HCT116 (cell line): ENCODE measurements at regions not wholly inside any gene's neighbourhood (a gene's known extent, or its start where the extent isn't known, plus 50 kb on each side); places are given as distances from the start of the nearest gene placed in this dataset.

Source experiments
- ATAC-seq: fragments of 200-7000 bp; cut with Tn5 transposase; 2 replicates; pipeline ENCODE4 v1.9.1; 2020; ENCODE audit warnings: mild to moderate bottlenecking, moderate library complexity
- BruUV-seq: library from RNA; stranded (reverse); fragments of 400-500 nt; replicated peaks from 2 replicates; lab custom pipeline; 2021; lab: Mats Ljungman, UMichigan
- CTCF ChIA-PET: fragments of 300-600 bp; sonication (Branson Sonifier 250); formaldehyde crosslinking; loops from one replicate; lab custom pipeline; 2021; ENCODE audit warnings: antibody characterized with exemption; lab: Charles Lee
- POLR2A ChIA-PET: fragments of 300-600, 350-600 bp; sonication (Branson Sonifier 250); formaldehyde crosslinking; loops from one replicate; lab custom pipeline; 2021; ENCODE audit warnings: antibody characterized with exemption; lab: Charles Lee
- RAD21 ChIA-PET, 2 experiments: fragments of 300-600 bp; sonication (Branson Sonifier 250); formaldehyde crosslinking; loops; one replicate each; lab custom pipeline; 2023; ENCODE audit warnings: low total read pairs in 2 of 2; ENCODE audit not compliant: uncharacterized antibody in 2 of 2, unreplicated experiment in 2 of 2, low non-redundant PET in 1 of 2; lab: Charles Lee
- DNase-seq: peaks from one replicate; pipeline ENCODE4 v3.0.0-alpha.2; 2010; ENCODE audit warnings: low read depth, low spot score
- H2AFZ ChIP-seq: fragments of 200-600 bp; shearing (Covaris generic), sonication (generic); 2 replicates; pipeline ENCODE4 v1.6.1; 2017; ENCODE audit warnings: low read depth, mixed run types, mixed read lengths, antibody characterized with exemption, low read length; ENCODE audit not compliant: poor library complexity, severe bottlenecking
- H3K27ac ChIP-seq: 2 replicates; pipeline ENCODE4 v1.5.1; 2012; ENCODE audit warnings: low read depth, low read length
- H3K27me3 ChIP-seq: fragments of 200-600 bp; sonication (generic); 2 replicates; pipeline ENCODE4 v1.6.1; 2016; ENCODE audit warnings: mixed run types, low read length, mixed read lengths; ENCODE audit not compliant: insufficient read depth
- H3K36me3 ChIP-seq, 2 experiments: fragments of 200-500 bp in 1 of 2; fragments of 200-600 bp in 1 of 2; sonication (Bioruptor generic) in 1 of 2; sonication (generic) in 1 of 2; 2 replicates each; pipeline versions ENCODE4 v1.5.1 to v1.6.1; 2014 to 2016; ENCODE audit warnings: low read length in 2 of 2, inconsistent platforms in 1 of 2, mixed read lengths in 1 of 2, mixed run types in 1 of 2; ENCODE audit not compliant: insufficient read depth in 2 of 2, control insufficient read depth in 1 of 2
- H3K4me1 ChIP-seq, 2 experiments: fragments of 200-600 bp in 1 of 2; sonication (generic) in 1 of 2; 2 replicates each; pipeline versions ENCODE4 v1.5.1 to v1.6.1; 2012 to 2017; ENCODE audit warnings: low read length in 2 of 2, inconsistent platforms in 1 of 2, mild to moderate bottlenecking in 1 of 2, mixed read lengths in 1 of 2, mixed run types in 1 of 2, moderate library complexity in 1 of 2; ENCODE audit not compliant: insufficient read depth in 2 of 2, control insufficient read depth in 1 of 2
- H3K4me2 ChIP-seq: fragments of 200-600 bp; sonication (generic); 2 replicates; pipeline ENCODE4 v1.6.1; 2017; ENCODE audit warnings: mixed run types, low read length, mixed read lengths
- H3K4me3 ChIP-seq, 2 experiments: fragments of 200-600 bp in 1 of 2; sonication (generic) in 1 of 2; replicated peaks in 1 of 2; 2 replicates each; pipeline ENCODE4 v1.5.1; 2011 to 2016; ENCODE audit warnings: low read length in 2 of 2, control low read depth in 1 of 2, low read depth in 1 of 2, mild to moderate bottlenecking in 1 of 2, mixed read lengths in 1 of 2, mixed run types in 1 of 2
- H3K79me2 ChIP-seq: fragments of 200-600 bp; sonication (generic); 2 replicates; pipeline ENCODE4 v1.6.1; 2017; ENCODE audit warnings: mild to moderate bottlenecking, mixed run types, low read length, moderate library complexity, mixed read lengths; ENCODE audit not compliant: insufficient read depth
- H3K9ac ChIP-seq: fragments of 200-600 bp; sonication (generic); 2 replicates; pipeline ENCODE4 v1.6.1; 2016; ENCODE audit warnings: low read length, mixed read lengths
- H3K9me2 ChIP-seq: fragments of 200-600 bp; sonication (generic), shearing (Covaris generic); 2 replicates; pipeline ENCODE4 v1.6.1; 2017; ENCODE audit warnings: mixed run types, mild to moderate bottlenecking, moderate library complexity; ENCODE audit not compliant: insufficient read depth
- H3K9me3 ChIP-seq, 2 experiments: fragments of 200-500 bp in 1 of 2; fragments of 200-600 bp in 1 of 2; sonication (Bioruptor generic) in 1 of 2; sonication (generic) in 1 of 2; 2 replicates each; pipeline ENCODE4 v1.6.1; 2014 to 2017; ENCODE audit warnings: low read length in 2 of 2, mixed read lengths in 2 of 2, inconsistent platforms in 1 of 2, low read depth in 1 of 2, mild to moderate bottlenecking in 1 of 2, mixed run types in 1 of 2, moderate library complexity in 1 of 2; ENCODE audit not compliant: control insufficient read depth in 1 of 2, insufficient read depth in 1 of 2
- H4K20me1 ChIP-seq: fragments of 200-600 bp; sonication (generic), shearing (Covaris generic); 2 replicates; pipeline ENCODE4 v1.6.1; 2017; ENCODE audit warnings: mixed run types, mild to moderate bottlenecking, moderate library complexity; ENCODE audit not compliant: insufficient read depth
- CBX3 ChIP-seq: IDR thresholded peaks from 2 replicates; pipeline ENCODE4 v1.6.1; 2012; ENCODE audit warnings: low read depth
- CEBPB ChIP-seq: IDR thresholded peaks from 2 replicates; pipeline ENCODE4 v1.6.1; 2012; ENCODE audit warnings: low read depth
- EZH2phosphoT487 ChIP-seq: fragments of 200-600 bp; IDR thresholded peaks from 2 replicates; pipeline ENCODE4 v1.6.1; 2018; ENCODE audit warnings: antibody characterized with exemption, borderline replicate concordance
- POLR2A ChIP-seq: IDR thresholded peaks from 2 replicates; pipeline ENCODE4 v1.7.0; 2011; ENCODE audit warnings: borderline replicate concordance; ENCODE audit not compliant: insufficient read depth, insufficient read length; ENCODE audit errors: extremely low read depth
- RAD21 ChIP-seq: IDR thresholded peaks from 2 replicates; pipeline ENCODE4 v1.6.1; 2012; ENCODE audit warnings: low read depth, mild to moderate bottlenecking
- SP1 ChIP-seq: IDR thresholded peaks from 2 replicates; pipeline ENCODE4 v1.6.1; 2012; ENCODE audit warnings: low read depth
- TCF7L2 ChIP-seq: IDR thresholded peaks from 2 replicates; pipeline ENCODE4 v1.7.0; 2011; ENCODE audit warnings: borderline replicate concordance, inconsistent platforms; ENCODE audit not compliant: insufficient read depth, insufficient read length; ENCODE audit errors: extremely low read depth
- YY1 ChIP-seq: IDR thresholded peaks from 2 replicates; pipeline ENCODE4 v1.6.1; 2011; ENCODE audit warnings: low read length, low read depth, moderate library complexity, mild to moderate bottlenecking; ENCODE audit not compliant: insufficient replicate concordance; ENCODE audit errors: extremely low read depth
- ZFX ChIP-seq: fragments of 450-650 bp; IDR thresholded peaks from 2 replicates; pipeline ENCODE4 v1.6.1; 2017
- ZNF274 ChIP-seq: fragments of 200-500 bp; sonication (Bioruptor generic); IDR thresholded peaks from 2 replicates; pipeline ENCODE4 v1.6.1; 2014; ENCODE audit warnings: mild to moderate bottlenecking, low read depth, low read length, inconsistent platforms
- intact Hi-C: fragments of 100-400 bp; cut with micrococcal nuclease; formaldehyde crosslinking; loops from 2 replicates; pipeline ENCODE4 v1.10.0; 2022
- TF ChIP-seq, protein P1 (sequence below): IDR thresholded peaks from 2 replicates; pipeline ENCODE4 v1.6.1; 2012
- TF ChIP-seq, protein P2 (sequence below): IDR thresholded peaks from 2 replicates; pipeline ENCODE4 v1.6.1; 2012; ENCODE audit warnings: low read depth

DNA sequence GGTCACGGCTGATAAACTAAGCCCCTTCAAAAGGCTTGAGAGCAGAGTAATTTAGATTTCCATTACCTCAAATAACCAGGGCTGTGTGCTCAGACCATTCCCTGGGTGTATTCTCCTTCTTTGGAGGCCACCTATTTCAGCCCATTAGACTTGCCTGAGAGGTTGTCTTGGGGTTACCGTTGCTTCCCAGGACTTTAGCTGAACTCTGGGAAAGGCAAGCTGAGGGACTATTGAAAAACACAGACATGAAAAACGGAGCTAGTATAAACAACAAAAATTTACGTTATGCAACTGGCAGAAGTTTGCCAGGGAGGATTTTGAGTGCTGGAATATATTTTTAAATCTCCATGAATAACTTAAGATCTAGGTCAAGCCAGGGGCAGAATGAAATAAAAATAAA is 561.0 kb upstream of the TNP1 start:
- POLR2A ChIA-PET = no interaction called here
- no peak overlapping the region for H3K4me2 ChIP-seq
- RAD21 ChIA-PET = no interaction called here
- no peak overlapping the region for H3K9ac ChIP-seq
- H3K9me3 ChIP-seq = no peaks in the 10 kb centered on the region
- H2AFZ ChIP-seq = no peak overlapping the region
- peaks cover 70% of the 10 kb centered on the region for H3K27me3 ChIP-seq
- H3K4me3 ChIP-seq = no peak overlapping the region
- H3K4me1 ChIP-seq = no peaks in the 10 kb centered on the region
- no peaks in the 10 kb centered on the region for H3K36me3 ChIP-seq
- no peak for ATAC-seq
- intact Hi-C loops = no loop called here
- no peak overlapping the region for H3K27ac ChIP-seq
- H3K79me2 ChIP-seq = no peaks in the 10 kb centered on the region
- no peaks in the 10 kb centered on the region for H3K9me2 ChIP-seq
- TF ChIP-seq YY1 (no peak), CBX3 (no peak), RAD21 (no peak)
- TF ChIP-seq, protein P1, sequence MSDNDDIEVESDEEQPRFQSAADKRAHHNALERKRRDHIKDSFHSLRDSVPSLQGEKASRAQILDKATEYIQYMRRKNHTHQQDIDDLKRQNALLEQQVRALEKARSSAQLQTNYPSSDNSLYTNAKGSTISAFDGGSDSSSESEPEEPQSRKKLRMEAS = no peak
- BruUV-seq = no TSS peak
- CTCF ChIA-PET = no interaction called here
- H4K20me1 ChIP-seq = no peaks in the 10 kb centered on the region
- DNase-seq = no peak

DNA sequence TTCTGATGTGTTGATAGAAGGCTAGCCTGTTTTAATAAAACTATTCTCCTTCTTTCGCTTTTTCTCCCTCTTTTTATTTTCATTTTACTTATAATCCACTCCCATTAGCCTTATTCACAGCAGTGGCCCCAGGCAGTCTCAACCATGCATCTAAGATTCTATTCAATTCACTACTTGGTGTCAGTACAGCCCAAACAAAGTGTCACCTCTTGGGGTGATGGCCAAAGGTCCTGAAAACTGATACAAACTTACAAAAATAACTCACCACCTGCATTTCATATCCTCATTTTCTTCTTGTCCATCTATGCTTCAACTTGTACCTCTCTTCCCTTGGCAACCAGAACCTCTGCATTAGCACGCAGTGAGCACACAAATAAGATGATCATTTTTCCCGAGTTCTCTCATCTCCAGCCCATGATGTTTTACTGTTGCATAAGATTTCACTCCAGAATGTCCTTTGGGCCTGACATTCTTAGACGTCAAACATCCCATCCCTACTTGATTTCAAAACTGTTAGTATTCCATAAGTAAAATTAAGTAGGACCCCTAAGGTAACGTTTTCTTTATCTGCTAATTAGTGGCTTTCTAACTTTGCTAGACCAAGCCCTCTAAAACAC is 559.3 kb upstream of the TNP1 start:
- intact Hi-C loops = no loop called here
- no peaks in the 10 kb centered on the region for H3K9me2 ChIP-seq
- ChIA-PET CTCF (no interaction called here), RAD21 (no interaction called here), POLR2A (no interaction called here)
- H3K27me3 ChIP-seq = peaks cover 74% of the 10 kb centered on the region
- no peak for ATAC-seq
- BruUV-seq = no TSS peak
- no peak overlapping the region for H3K4me3 ChIP-seq
- H3K4me2 ChIP-seq = no peak overlapping the region
- H4K20me1 ChIP-seq = no peaks in the 10 kb centered on the region
- no peaks in the 10 kb centered on the region for H3K36me3 ChIP-seq
- no peak for DNase-seq
- H3K79me2 ChIP-seq = no peaks in the 10 kb centered on the region
- no peak overlapping the region for H3K9ac ChIP-seq
- no peaks in the 10 kb centered on the region for H3K4me1 ChIP-seq
- H2AFZ ChIP-seq = no peak overlapping the region
- H3K27ac ChIP-seq = no peak overlapping the region
- no peaks in the 10 kb centered on the region for H3K9me3 ChIP-seq
- TF ChIP-seq SP1 = no peak
- no peak for TF ChIP-seq EZH2phosphoT487
- no peak for TF ChIP-seq RAD21
- TF ChIP-seq, protein P2, sequence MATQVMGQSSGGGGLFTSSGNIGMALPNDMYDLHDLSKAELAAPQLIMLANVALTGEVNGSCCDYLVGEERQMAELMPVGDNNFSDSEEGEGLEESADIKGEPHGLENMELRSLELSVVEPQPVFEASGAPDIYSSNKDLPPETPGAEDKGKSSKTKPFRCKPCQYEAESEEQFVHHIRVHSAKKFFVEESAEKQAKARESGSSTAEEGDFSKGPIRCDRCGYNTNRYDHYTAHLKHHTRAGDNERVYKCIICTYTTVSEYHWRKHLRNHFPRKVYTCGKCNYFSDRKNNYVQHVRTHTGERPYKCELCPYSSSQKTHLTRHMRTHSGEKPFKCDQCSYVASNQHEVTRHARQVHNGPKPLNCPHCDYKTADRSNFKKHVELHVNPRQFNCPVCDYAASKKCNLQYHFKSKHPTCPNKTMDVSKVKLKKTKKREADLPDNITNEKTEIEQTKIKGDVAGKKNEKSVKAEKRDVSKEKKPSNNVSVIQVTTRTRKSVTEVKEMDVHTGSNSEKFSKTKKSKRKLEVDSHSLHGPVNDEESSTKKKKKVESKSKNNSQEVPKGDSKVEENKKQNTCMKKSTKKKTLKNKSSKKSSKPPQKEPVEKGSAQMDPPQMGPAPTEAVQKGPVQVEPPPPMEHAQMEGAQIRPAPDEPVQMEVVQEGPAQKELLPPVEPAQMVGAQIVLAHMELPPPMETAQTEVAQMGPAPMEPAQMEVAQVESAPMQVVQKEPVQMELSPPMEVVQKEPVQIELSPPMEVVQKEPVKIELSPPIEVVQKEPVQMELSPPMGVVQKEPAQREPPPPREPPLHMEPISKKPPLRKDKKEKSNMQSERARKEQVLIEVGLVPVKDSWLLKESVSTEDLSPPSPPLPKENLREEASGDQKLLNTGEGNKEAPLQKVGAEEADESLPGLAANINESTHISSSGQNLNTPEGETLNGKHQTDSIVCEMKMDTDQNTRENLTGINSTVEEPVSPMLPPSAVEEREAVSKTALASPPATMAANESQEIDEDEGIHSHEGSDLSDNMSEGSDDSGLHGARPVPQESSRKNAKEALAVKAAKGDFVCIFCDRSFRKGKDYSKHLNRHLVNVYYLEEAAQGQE = no peak
- no peak for TF ChIP-seq ZFX
- TF ChIP-seq POLR2A = no peak
- no peak for TF ChIP-seq TCF7L2
- TF ChIP-seq CEBPB = no peak
- no peak for TF ChIP-seq ZNF274
